Activated effector memory CD4-positive, alpha-beta T cell treated with Interleukin-2 at 50 U/mL for 16 hours (primary cell): ENCODE measurements at regions not wholly inside any gene's neighbourhood (a gene's known extent, or its start where the extent isn't known, plus 50 kb on each side); places are given as distances from the start of the nearest gene placed in this dataset.

Source experiments
- DNase-seq: peaks from one replicate; pipeline ENCODE4 v3.0.0-alpha.2; 2020

DNA sequence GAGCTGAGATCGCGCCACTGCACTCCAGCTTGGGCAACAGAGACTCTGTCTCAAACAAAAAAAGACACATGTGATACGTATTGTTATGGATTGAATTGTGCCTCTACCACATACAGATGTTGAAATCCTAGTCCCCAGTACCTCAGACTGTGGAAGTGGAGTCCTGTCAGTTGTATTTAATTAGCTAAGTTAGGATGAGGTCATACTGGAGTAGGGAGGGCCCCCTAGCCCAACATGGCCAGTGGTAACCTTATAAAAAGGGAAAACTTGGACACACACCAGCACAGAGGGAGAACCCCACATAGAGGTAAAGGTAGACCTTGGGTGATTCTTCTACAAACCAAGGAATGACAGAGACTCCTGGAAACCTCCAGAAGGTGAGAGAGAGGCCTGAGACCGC, 119.8 kb downstream of the GADD45G start:
- DNase-seq: no peak

DNA sequence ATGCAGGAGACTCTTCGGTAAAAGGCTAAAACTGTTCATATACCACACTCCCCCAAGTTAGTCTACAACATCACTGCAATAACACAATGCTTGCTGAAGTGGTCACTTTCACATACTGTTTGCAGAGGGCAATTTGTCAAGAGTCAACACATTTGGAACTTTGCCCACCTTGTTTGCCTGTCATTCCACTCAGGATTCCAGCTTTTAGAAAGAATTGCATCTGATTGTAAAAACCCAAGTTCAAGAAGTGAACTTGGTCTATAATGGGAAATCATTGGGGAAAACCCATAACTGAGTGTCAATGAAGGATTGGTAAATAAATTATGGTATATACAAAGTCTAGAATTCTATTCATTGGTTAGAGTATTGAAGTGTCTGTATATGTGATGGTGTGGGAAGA, 120.5 kb downstream of the GADD45G start:
- DNase-seq: no peak

DNA sequence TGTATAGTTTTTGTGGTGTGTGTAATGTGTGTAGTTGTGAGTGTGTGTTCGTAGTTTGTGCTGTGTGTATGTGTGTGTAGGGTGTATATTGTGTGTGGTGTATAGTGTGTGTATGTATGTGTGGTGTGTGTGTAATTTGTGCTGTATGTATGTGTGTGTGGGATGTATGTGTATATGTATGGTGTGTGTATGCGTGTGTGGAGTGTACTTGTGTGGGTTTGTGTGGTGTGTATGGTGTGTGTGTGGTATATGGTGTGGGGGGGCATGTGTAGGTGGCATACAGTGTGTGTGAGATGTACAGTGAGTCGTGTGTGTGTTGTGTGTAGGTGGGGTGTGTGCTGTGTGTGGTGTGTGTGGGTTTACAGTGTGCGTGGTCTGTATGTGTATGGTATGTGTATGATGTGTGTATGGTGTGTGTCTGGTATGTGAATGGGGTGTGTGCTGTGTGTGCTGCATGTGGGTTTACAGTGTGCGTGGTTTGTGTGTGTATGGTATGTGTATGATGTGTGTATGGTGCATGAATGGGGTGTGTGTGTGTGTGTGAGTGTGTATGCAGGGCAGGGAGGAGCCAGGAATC, 125.2 kb downstream of the GADD45G start:
- no peak for DNase-seq

DNA sequence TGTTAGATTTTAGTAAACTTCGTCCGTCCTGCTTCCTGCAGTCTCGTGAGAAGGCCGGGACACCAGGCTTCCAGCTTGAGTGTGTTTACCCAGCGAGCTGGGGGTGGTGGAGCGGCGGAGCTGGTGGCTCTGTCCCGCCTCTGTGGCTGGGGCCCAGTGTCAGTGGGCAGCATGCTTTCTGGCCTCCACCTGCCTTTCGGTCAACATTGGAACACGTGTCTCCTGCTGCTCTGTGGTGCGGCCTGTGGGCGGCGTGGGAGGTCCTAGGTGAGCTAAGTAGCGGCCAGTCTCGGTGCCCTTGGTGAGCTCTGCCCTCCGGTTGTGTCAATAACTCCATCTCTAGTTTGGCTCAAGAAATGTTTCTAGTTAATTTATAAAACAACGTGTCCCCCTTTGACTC, 125.9 kb downstream of the GADD45G start:
- no peak for DNase-seq

DNA sequence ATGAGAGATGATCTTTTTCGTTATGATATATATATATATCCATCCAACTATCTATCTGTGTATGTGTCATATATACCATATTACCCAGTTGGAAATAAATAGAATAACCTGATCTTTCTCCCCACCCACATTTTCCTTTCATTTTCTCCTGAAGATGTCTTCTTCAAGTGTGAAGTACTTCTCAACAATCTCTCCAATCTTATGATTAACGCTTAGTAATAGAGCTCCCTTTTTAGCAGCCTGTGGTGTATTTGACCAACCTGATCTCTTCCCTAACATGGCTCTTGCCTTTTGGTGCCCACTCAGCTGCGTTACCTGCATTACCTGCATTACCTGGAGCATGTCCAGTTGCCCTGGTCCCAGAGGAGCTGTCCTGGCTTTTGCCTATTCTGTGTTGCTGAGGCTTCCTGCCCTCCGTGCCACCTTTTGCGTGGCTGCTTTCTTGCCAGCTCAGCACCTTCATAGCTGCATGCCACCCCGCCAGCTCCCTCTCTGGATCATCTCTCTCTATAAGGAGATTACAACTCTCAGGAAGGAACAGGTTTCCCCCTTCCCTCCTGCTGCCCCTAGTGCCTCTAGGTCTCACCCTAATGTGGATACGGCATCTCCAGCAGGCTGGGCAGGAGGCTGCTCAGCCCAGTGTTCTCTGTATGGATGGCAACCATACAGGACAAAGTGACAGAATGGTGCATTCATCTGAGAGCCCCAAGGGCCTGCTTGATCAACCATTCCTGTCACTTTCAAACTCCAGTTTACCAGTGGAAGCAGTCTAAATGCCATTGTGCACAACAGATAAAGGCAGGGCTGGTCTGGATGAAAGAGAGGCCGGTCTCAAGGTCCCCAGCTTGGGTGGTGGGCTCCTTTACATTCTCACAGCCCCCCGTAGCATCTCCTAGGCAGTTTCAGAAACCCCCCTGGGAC, 126.7 kb downstream of the GADD45G start:
- DNase-seq: no peak

DNA sequence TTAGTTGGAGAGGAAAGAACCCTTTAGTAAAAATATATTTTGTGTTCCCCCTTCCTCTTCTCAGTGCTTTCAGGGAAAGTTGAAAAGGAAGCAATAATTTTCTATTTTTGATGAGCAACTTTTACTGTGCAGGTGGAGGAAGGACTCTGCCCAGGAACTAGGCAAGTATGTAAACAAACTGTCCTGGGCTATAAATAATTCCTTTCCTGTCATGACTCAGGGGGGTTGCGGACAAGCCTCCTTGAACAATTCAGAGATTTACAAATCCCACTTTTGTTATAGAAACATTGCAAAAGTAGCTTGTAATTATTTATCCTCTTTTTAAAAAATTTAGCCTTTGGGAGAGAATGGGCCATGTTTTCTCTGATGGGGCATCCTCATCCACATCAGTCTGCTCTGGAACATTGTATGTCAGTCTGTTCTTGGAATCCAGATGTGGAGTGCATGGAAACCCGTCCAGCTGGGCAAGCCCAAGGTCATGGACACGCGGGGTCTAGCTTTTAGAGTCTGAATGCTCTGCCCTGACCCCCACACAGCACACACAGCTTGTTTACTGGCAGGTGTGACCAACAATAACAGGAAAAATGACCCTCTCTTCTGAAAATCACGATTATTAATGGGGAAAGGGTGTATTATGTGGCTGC, 127.6 kb downstream of the GADD45G start:
- DNase-seq: no peak

DNA sequence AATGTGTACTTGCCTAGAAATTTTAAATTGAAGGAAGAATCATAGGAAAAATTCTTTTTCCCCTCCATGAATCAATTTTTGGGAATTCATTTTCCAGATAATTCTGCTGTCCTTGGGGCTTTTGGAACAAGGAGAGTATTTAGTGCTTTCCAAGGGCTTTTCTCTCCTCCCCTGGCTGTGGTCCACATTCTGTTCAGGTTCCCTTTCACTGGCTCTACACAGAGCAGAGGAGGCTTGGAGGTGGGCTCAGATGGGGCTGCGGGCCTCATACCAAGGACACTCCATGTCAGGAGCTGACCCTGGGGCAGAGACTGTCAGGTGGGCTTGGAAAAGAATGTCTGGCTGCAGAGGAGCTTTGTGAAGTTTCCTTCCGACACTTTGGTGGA, 128.1 kb downstream of the GADD45G start:
- no peak for DNase-seq

DNA sequence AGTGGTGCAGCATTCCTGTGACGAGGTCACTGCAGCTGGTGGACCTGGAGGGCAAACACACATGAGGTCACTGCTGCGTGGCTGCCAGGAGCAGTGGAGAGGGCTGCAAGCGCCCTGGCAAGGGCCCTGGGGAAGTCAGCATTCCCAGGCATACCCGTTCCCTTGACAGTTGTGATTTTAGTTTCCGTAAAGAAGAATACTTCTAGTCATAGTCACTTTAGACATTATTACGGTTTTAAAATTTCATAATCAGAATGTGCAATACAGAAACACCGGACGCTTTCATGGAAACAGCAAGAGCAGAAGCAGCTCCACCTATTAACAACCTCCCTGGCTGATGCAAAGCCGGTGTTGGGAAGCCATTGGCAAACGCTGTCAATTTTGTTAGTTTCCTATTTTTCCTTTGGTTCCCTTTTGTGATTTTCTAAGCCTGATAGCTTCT, 129.8 kb downstream of the GADD45G start:
- no peak for DNase-seq

DNA sequence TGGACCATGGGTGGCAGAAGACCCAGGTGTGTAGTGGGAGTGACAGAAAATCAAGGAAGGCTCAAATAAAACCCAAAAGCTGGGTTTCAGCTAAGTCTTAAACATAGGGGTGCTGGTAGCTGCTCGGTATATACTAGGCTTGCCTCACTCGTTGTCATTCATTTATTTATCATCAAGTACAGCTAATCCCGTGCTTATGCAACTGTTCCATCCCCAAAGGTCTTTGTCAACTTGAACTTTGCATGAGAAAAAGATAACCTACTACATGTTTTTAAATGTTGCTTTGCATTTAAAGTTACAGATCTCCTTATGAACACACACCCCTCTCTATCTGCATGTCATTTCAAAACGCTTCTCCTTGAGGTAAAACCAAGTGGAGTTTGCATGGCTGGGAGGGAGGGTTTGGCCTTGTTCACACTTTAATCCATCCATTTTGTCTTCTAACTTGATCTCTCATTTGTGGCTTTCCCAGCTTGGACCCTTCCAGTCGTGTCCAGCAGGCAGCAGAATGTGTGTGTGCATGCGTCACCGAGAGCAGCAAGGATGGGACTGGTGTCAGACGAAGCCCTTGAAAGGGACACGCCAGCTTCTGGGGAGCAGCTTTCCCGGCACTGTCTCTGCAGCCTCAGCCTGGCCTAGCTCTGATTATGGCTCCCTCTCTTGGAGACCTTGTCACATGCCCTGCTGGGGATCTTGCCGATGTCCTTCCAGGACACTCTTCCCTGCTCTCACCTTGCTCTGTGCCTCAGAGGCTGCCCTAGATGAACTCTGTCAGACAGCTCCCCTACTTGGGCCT, 133.5 kb downstream of the GADD45G start:
- no peak for DNase-seq

DNA sequence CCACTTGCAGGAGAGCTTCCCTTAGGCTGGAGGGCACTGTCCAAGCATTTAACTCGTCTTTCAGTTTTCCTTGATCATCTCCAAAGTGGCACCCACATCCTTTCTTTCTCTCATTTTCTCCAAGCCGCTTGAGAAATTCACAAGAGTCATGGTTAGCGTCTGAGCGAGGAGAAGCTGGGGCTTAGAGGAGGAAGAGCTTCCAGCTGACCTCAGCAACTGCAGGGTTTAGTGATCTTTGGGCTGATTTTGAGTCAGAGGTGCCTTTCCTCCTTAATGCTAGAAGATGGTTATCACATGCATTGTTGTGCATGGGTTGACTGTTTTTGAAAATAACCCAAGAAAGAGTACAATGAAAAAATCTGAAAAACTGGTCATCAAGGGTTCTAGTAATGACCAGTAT, 134.7 kb downstream of the GADD45G start:
- no peak for DNase-seq

DNA sequence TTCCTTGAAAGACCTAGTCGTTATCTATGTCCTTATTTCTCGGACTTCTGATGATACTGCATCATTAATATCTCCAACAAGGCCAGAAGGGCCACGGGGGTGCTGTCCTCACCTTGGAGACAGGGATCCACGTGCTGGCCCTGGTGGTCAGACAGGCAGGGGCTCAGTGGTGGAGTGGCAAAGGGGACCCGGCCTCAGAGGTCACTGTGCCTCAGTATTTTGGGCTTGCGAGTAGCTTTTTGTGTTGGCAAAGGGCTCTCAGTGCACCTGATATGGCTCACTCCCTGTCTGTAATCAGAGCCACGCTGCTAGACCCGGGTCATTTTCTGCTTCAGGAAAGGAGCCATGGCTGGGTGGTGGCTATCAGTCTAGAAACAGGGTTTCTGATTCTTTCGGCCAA, 135.1 kb downstream of the GADD45G start:
- DNase-seq: no peak

DNA sequence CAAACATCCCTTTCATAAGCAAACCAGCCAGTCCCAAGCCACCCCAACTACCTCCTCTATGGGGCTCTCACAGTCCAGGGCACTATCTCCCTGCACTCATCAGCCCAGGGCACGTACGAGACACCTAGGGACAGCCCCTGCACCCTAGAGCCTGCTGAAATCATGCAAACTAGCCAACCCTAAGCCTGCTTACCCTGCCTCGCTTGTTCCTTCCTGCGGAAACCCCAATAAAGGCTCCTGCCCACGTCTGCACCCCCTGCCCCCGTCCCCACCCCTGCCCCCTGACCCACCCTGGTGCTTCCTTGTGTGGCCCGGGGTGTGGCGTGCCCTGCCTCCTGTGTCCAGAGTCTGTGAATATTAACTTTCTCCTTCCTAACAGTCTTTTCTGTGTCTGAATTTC, 135.9 kb downstream of the GADD45G start:
- peak; percentile 24 for DNase-seq

DNA sequence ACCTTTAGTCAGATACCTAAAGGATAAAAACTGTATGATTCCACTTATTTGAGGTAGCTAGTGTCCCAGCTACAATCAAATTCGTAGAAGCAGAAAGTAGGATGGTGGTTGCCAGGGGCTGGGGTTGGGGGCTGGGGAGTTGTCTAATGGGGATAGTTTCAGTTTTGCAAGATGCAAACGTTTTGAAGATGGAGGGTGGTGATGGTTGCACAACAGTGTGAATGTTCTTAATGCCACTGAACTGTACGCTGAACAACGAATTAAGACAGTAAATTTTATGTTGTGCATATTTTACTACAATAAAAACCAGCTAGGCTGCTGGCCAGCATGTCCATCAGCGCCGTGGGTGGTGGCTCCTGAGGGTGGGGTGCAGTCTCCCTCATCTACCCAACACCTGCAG, 137.8 kb downstream of the GADD45G start:
- no peak for DNase-seq

DNA sequence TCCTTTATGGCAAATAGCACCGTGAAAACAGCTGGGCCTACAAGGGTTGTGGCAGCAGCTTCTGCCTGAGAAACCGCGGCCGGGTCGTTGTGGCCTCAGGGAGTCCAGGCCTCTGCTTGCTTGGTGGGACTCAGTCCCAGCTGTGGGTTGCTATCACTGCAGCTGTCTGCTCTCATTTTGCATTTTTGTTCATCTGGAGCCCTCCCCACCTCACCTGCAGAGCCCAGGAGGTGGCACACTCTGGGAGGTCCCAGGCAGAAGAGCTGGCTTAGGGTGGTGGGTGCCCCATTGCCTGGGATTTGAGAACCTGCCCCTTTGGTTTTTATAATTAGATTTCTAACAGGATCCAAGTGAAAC, 138.4 kb downstream of the GADD45G start:
- no peak for DNase-seq

DNA sequence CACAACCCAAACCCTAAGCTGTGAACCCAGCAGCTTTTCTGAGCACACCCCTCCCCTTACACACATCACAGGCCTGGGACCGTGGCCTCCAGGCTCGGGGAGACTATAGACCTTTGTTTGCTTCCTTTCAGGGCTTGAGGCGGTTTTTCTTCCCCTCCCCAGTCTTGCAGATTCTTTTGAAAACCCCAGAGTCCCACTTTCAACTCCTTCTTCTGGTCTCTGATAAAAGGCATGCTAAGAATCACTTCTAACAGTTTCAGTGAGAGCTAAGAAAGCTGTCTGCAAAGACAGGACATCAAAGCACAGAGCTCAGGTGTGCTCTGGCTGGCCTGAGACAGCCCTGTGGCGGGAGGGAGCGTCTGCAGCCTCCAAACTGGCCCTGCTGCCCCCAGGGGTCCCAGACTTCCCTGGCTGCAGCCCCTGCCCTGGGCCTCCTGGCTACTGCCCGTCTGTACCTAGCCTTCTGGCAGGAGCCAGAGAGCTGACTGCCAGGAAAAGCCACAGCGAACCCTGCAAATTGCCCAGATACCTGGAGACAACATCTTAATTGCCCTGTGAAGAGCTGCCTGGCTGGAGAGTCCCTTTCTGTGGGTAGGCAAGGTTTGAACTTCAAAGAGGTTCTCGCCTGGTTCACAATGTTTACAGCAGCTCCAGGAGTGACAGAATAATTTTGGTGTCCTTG, 138.9 kb downstream of the GADD45G start:
- peak; percentile 47 for DNase-seq

DNA sequence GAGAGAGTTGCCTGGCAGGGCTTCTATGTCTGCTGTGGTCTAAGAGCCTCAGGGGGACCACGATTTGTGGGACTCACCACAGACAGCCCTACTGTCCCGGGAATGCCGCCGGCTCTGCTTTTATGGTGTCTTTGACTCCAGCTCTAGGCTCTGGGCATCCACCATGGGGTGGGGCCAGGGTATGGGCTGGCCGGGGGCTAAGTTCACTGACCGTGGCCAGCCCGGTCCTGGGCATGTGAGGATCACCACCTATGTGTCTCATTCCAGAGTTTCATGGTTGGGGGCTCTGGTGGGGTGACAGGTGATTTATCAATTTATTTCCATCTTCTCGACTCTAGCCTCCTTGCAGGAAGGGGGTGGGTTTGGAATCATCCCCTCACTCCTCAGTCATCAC, 139.4 kb downstream of the GADD45G start:
- no peak for DNase-seq

DNA sequence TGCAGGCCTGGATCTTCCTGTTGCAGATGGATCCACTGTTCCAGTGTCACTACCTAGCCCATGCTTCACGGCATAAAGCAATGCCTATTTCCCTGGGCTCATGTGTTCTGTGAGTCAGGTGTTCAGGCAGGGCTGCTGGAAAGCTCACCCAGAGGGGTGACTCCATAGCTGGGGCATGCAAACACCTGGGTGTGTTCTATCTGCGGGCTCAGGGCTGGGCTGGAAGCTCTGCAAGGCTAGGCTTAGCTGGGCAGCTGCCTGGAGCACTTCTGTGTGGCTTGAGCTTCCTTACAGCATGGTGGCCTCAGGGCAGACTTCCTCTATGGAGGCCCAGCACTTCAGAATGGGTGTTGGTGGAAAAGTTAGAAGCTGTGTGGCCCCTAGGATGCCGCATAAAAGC, 139.9 kb downstream of the GADD45G start:
- DNase-seq: no peak

DNA sequence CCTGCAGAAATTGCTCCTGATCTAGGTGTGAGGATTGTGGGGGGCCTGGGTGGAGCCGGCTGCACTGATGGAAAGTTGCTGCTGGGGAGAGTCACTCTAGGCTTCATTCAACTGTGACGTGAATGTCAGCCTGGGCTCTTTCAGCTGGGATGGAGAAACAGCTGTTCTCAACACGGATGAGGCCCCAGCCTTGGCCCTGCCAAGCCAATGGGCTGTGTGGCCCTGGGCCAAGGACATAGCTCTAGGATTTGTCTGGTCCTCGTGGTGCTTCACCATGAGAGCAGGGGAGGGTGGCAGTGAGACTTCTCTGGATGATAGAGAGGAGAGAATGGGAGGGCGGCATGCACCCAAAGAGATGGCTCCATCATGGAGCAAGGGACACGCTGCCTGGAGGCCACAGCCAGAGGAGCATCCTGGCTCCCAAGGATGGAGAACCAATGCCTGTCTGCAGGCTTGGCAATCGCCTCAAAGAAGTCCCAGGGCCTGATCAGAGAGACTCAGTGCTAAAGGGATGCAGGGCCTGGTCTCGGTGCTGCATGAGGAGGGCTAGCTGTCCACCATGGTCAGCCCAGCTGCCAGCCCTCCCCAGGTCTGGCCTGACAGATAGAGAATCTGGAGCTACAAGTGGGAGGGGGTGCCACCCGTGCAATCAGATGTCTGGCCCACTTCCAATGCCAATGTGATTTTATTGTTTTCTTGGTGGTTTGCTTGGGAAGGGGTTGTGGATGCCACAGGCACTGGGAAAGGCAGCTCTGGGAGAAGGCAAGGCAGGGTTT, 141.0 kb downstream of the GADD45G start:
- DNase-seq: no peak

DNA sequence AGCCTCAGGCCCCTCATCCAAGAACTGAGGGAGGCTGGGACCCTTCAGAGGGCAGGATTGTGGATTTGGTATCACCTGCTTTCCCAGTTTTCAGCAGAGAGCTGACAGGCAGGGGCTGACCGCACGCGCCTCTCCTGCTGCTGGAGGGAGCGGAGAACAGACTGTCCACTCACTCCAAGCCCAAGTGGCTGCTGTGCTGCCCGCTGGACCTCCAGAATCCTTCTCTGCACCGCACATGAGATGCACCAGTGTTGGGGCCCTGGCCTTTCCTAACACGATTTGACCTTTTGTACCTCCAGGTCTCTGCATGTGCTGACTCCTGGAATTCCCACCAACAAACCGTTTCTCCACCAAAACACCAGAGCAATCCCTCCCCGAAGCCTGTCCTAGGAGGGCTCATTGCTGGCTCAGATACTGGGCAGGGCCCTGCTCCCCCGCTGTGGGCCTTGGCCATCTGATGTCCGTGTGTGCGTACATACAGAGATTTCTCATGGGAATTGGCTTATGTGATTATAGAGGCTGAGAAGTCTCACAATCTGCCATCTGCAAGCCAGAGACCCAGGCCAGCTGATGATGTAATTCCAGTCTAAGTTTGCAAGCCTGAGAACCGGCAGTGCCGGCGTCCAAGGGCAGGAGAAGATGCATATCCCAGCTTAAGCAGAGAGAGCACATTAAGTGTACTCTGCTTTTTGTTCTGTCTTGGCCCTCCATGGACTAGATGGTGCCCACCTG, 141.7 kb downstream of the GADD45G start:
- DNase-seq: no peak

DNA sequence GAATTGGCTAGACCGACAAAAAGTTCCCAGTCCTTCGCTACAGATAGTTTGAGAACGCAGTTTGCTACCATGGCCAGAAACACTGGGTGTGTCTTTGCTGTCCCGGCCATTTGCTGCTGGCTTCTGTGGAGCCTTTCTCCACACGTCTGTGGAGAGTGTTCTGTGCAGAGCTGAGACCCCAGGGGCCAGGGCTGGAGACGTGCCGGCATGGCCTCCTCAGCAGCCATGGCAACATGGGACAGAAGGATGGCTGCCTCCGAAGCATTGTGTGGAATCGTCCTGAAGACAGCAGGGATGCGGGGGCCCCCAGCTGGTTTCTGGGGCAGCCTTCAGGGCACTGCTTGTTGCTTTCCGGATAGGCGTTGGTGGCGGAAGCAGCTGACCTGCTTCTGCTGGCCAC, 142.8 kb downstream of the GADD45G start:
- DNase-seq: no peak

DNA sequence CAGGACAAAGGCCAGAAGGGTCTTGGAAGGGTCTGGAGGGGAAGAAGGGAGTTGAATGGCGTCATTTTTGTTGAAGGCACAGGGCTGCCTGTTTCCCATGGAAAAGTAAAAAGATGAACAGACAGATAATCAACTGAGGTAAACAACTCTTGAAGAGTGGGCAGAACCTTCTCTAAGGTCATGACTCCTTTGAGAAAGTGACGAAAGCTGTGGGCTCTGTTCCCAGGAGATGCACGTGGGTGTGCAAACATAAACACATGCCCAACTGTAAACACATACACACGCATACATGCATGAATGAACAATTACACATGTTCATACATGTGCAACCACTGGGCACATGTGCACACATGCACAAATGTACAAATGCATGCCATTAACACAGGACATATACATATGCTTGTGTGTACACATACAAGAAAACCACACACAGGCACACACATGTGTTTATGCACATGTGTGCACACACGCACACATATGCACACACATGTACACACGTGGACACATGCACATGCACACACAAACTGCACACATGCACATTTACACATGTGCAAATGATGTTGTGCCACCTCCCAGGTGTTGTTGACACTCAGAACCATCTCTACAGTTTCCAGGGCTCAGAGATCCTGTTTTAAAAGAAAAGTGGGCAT, 143.3 kb downstream of the GADD45G start:
- DNase-seq: no peak
